A673 (cell line): ENCODE measurements at regions not wholly inside any gene's neighbourhood (a gene's known extent, or its start where the extent isn't known, plus 50 kb on each side); places are given as distances from the start of the nearest gene placed in this dataset.

Experiments used
- BruUV-seq: library from RNA; stranded (reverse); fragments of 400-500 nt; replicated peaks from 2 replicates; lab custom pipeline; 2021; lab: Mats Ljungman, UMichigan
- CTCF ChIA-PET: fragments of 300-600 bp; sonication (Branson Sonifier 250); formaldehyde crosslinking; loops from one replicate; lab custom pipeline; 2022; ENCODE audit warnings: antibody characterized with exemption; lab: Charles Lee
- POLR2A ChIA-PET: fragments of 300-600 bp; sonication (Branson Sonifier 250); formaldehyde crosslinking; loops from one replicate; lab custom pipeline; 2022; ENCODE audit warnings: antibody characterized with exemption; ENCODE audit not compliant: low non-redundant PET; lab: Charles Lee
- DNase-seq: peaks from one replicate; pipeline ENCODE4 v3.0.0-alpha.2; 2015; ENCODE audit warnings: low spot score
- H3K27ac ChIP-seq: fragments of 200-600 bp; sonication (generic); 2 replicates; pipeline ENCODE4 v1.5.1; 2016; ENCODE audit warnings: mixed run types, low read depth, mild to moderate bottlenecking, mixed read lengths, antibody characterized with exemption, low read length; ENCODE audit not compliant: poor library complexity, severe bottlenecking
- H3K27me3 ChIP-seq: fragments of 200-600 bp; sonication (generic); replicated peaks from 2 replicates; pipeline ENCODE4 v1.6.1; 2017; ENCODE audit warnings: mixed run types, low read depth, mild to moderate bottlenecking, mixed read lengths, antibody characterized with exemption, low read length; ENCODE audit not compliant: insufficient read depth, poor library complexity
- H3K36me3 ChIP-seq: fragments of 200-600 bp; sonication (generic); 2 replicates; pipeline ENCODE4 v1.6.1; 2016; ENCODE audit warnings: mixed run types, mild to moderate bottlenecking, mixed read lengths, antibody characterized with exemption, low read length; ENCODE audit not compliant: insufficient read depth, poor library complexity, severe bottlenecking
- H3K4me1 ChIP-seq: fragments of 200-600 bp; sonication (generic); 2 replicates; pipeline ENCODE4 v1.6.1; 2017; ENCODE audit warnings: mixed run types, mild to moderate bottlenecking, mixed read lengths, antibody characterized with exemption, low read length; ENCODE audit not compliant: insufficient read depth, poor library complexity, severe bottlenecking
- H3K4me3 ChIP-seq: fragments of 200-600 bp; sonication (generic); 2 replicates; pipeline ENCODE4 v1.5.1; 2016; ENCODE audit warnings: low read depth, mixed run types, mild to moderate bottlenecking, mixed read lengths, low read length; ENCODE audit not compliant: poor library complexity, severe bottlenecking
- H3K9me3 ChIP-seq: fragments of 200-600 bp; sonication (generic); 2 replicates; pipeline ENCODE4 v1.6.1; 2016; ENCODE audit warnings: mixed run types, low read depth, mild to moderate bottlenecking, mixed read lengths, antibody characterized with exemption, low read length; ENCODE audit not compliant: poor library complexity, severe bottlenecking
- CTCF ChIP-seq: fragments of 300-800, 200-600 bp; sonication (generic); conservative IDR thresholded peaks from 2 replicates; pipeline ENCODE4 v1.5.1; 2017; ENCODE audit warnings: low read depth, mild to moderate bottlenecking, antibody characterized with exemption, low read length, moderate library complexity, mixed read lengths
- EZH2 ChIP-seq: fragments of 200-600 bp; sonication (generic); IDR thresholded peaks from 2 replicates; pipeline ENCODE4 v1.6.1; 2017; ENCODE audit warnings: borderline replicate concordance, low read depth, mild to moderate bottlenecking, mixed read lengths, antibody characterized with exemption, low read length; ENCODE audit not compliant: poor library complexity, severe bottlenecking
- intact Hi-C: fragments of 100-400 bp; cut with micrococcal nuclease; formaldehyde crosslinking; loops from one replicate; pipeline ENCODE4 v1.10.0; 2022; ENCODE audit not compliant: unreplicated experiment

DNA sequence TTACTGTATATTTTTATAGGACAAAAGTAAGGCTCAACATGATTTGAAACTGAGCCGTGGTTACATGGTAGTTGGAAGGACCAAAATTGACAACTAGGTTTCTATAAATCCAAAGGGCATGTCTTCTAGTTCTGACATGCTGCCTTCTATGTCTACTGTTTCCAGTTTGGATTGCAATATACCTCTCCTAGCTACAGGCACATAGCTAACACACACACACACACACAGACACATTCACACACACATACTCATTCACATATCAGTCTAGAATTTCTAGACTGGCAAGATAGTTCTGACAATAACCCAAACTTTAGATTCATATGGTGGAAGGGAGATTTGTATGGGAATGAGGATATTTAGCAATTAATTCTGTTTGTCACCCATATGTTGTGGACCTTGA is 544.8 kb upstream of the CAMK1G start:
- CTCF ChIA-PET: no interaction called here
- no peak overlapping the region for H3K27ac ChIP-seq

DNA sequence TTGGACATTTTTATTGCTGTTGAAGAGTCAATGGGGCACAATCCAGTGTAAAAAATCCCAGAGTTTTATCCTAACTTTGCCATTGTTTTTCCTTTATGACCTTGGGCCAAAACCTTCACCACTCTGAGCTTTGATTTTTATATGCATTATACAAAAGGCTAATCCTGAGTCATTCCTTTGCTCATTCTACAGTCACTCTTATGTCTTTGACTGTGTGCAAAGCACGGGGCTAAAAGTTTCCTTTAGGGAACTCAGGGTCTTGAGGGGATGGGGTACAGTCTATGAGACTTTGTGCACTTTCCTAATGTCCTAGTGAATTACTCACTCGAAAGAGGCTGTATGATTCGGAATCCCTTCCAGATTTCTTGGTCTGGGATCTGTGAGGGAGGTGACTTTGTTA is 543.2 kb upstream of the CAMK1G start:
- DNase-seq: no peak
- H3K9me3 ChIP-seq: no peaks in the 10 kb centered on the region
- intact Hi-C loops: no loop called here
- ChIA-PET CTCF (no interaction called here), POLR2A (no interaction called here)
- no peak overlapping the region for H3K4me3 ChIP-seq
- no peaks in the 10 kb centered on the region for H3K36me3 ChIP-seq
- H3K4me1 ChIP-seq: no peaks in the 10 kb centered on the region
- TF ChIP-seq EZH2: no peak
- no peak for TF ChIP-seq CTCF
- H3K27ac ChIP-seq: no peak overlapping the region
- no peaks in the 10 kb centered on the region for H3K27me3 ChIP-seq
- BruUV-seq: no TSS peak

More for the DNA sequence above, 544.8 kb upstream of the CAMK1G start:
- DNase-seq: no peak
- H3K36me3 ChIP-seq: no peaks in the 10 kb centered on the region
- TF ChIP-seq CTCF (no peak), EZH2 (no peak)
- intact Hi-C loops: no loop called here
- no peaks in the 10 kb centered on the region for H3K4me1 ChIP-seq
- H3K4me3 ChIP-seq: no peak overlapping the region
- BruUV-seq: no TSS peak
- H3K9me3 ChIP-seq: no peaks in the 10 kb centered on the region
- POLR2A ChIA-PET: no interaction called here
- H3K27me3 ChIP-seq: no peaks in the 10 kb centered on the region

- no peaks in the 10 kb centered on the region for H3K9me3 ChIP-seq
- H3K27ac ChIP-seq: no peak overlapping the region
- H3K4me3 ChIP-seq: no peak overlapping the region
- no peaks in the 10 kb centered on the region for H3K27me3 ChIP-seq
- CTCF ChIA-PET: no interaction called here
- TF ChIP-seq EZH2 (no peak), CTCF (no peak)
- no peak for DNase-seq
- no peaks in the 10 kb centered on the region for H3K36me3 ChIP-seq
- intact Hi-C loops: no loop called here
- no peaks in the 10 kb centered on the region for H3K4me1 ChIP-seq
- POLR2A ChIA-PET: no interaction called here
- no TSS peak for BruUV-seq
Measured at GRCh38 chr1:209041927-209042326, 541.6 kb upstream of the CAMK1G start.
